ENCODE measurements at regions not wholly inside any gene's neighbourhood (a gene's known extent, or its start where the extent isn't known, plus 50 kb on each side); places are given as distances from the start of the nearest gene placed in this dataset.

GRCh38 chr20:36104244-36104643 lies 50.3 kb upstream of the EPB41L1 start:
- no peak for FAIRE-seq
- H3K4me3 ChIP-seq (replicated peaks in 1 of 3; ENCODE audit: insufficient read depth in 1 of 3, low read depth in 1 of 3, low read length in 3 of 3), result no peak overlapping the region
- H3K4me1 ChIP-seq (ENCODE audit: control insufficient read depth, extremely low read depth, insufficient read depth, low read length), result peaks cover 4% of the 10 kb centered on the region
- DNase-seq (ENCODE audit: low read depth, low spot score), result no peak
- no peak overlapping the region for H3K4me2 ChIP-seq (ENCODE audit: insufficient read depth, low read length)
- ChIA-PET POLR2A (interaction anchor here (0.7 kb wide), 1 partner anchor 97 kb away, joined by 5 read pairs; no protein-coding TSS in a partner anchor), CTCF (interaction anchor here (0.7 to 2.8 kb wide), 2 partner anchors 34 to 109 kb away, joined by 3 to 9 read pairs; no protein-coding TSS in a partner anchor)
- dilution Hi-C loops (cut with MboI; ENCODE audit: extremely low pct_ligation_motif_present, low sequenced_read_pairs) (no loop called here), intact Hi-C loops (cut with micrococcal nuclease) (no loop called here)
- no peaks in the 10 kb centered on the region for H3K27me3 ChIP-seq (ENCODE audit: control insufficient read depth in 2 of 2, insufficient read depth in 2 of 2, low read length in 2 of 2)
- TF ChIP-seq EZH2 (IDR thresholded peaks at IDR 0.05; ENCODE audit: borderline replicate concordance, low read depth, low read length, severe bottlenecking) (no peak), FOS (IDR thresholded peaks at IDR 0.05; ENCODE audit: borderline replicate concordance, insufficient read depth, low read length) (no peak), CTCF (IDR thresholded peaks at IDR 0.05; ENCODE audit: extremely low read depth in 1 of 2, insufficient read depth in 1 of 2, low read depth in 1 of 2, low read length in 2 of 2) (no peak), MYC (IDR thresholded peaks at IDR 0.05; ENCODE audit: low read depth, low read length) (no peak), POLR2A (IDR thresholded peaks at IDR 0.05; ENCODE audit: low read depth, low read length) (no peak), MAX (IDR thresholded peaks at IDR 0.05; ENCODE audit: insufficient read depth, insufficient read length) (no peak), GATA2 (IDR thresholded peaks at IDR 0.05; ENCODE audit: insufficient read depth, insufficient read length, low read depth, low read length) (no peak), JUN (IDR thresholded peaks at IDR 0.05; ENCODE audit: borderline replicate concordance, insufficient read depth, insufficient read length, low read depth) (no peak), POLR2AphosphoS5 (IDR thresholded peaks at IDR 0.05; ENCODE audit: insufficient read depth, low read depth, low read length) (no peak)
- no peak overlapping the region for H2AFZ ChIP-seq (ENCODE audit: low read depth, low read length)
- no peak overlapping the region for H3K9ac ChIP-seq (replicated peaks; ENCODE audit: extremely low read depth, insufficient read depth, low read length)
- BruUV-seq (replicated peaks), result no TSS peak
- H4K20me1 ChIP-seq (replicated peaks; ENCODE audit: control insufficient read depth, extremely low read depth, insufficient read depth, low read length), result no peaks in the 10 kb centered on the region
- H3K79me2 ChIP-seq (ENCODE audit: control insufficient read depth, insufficient read depth, low read length), result no peaks in the 10 kb centered on the region
- H3K36me3 ChIP-seq (ENCODE audit: control insufficient read depth in 2 of 2, extremely low read depth in 1 of 2, insufficient read depth in 2 of 2, low read length in 2 of 2), result no peaks in the 10 kb centered on the region
- no peaks in the 10 kb centered on the region for H3K9me1 ChIP-seq (replicated peaks; ENCODE audit: control insufficient read depth, extremely low read depth, insufficient read depth, low read length)
- H3K9me3 ChIP-seq (replicated peaks; ENCODE audit: control insufficient read depth, insufficient read depth, low read length), result no peaks in the 10 kb centered on the region
- no peak overlapping the region for H3K27ac ChIP-seq (ENCODE audit: insufficient read depth, low read depth, low read length)

All from endothelial cell of umbilical vein (primary cell).